PC-3 (cell line): ENCODE measurements at regions not wholly inside any gene's neighbourhood (a gene's known extent, or its start where the extent isn't known, plus 50 kb on each side); places are given as distances from the start of the nearest gene placed in this dataset.

ENCODE experiments used
- EZH2 ChIP-seq: fragments of 300-600 bp; sonication (generic); IDR thresholded peaks from one replicate; pipeline ENCODE4 v1.6.1; 2017; ENCODE audit warnings: antibody characterized with exemption, mild to moderate bottlenecking, low read length; ENCODE audit not compliant: unreplicated experiment
- TF ChIP-seq, protein P1 (sequence below): fragments of 300-600 bp; sonication (generic); conservative IDR thresholded peaks from 2 replicates; pipeline ENCODE4 v1.5.1; 2017; ENCODE audit warnings: antibody characterized with exemption, low read depth, mild to moderate bottlenecking, low read length

DNA sequence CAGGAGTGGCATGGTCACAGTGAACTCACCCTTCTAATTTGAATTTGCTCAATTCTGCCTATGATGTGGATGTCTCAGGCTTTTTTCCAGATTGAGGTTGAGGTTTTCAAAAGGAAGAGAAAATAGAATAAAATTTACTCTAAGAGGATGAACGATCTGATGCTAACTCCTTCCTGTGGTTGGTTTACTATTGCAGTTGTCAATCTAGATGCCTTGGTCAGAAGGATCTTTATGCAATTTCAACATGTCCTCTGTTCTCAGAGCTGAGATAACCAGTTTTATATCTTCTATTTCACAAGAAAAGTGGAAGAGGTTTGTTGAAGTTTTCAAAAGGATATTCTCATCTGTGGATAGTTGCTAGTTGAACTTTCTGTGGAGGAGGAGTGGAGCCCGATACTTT lies 150.7 kb upstream of the WDR11 start:
- TF ChIP-seq, protein P1, sequence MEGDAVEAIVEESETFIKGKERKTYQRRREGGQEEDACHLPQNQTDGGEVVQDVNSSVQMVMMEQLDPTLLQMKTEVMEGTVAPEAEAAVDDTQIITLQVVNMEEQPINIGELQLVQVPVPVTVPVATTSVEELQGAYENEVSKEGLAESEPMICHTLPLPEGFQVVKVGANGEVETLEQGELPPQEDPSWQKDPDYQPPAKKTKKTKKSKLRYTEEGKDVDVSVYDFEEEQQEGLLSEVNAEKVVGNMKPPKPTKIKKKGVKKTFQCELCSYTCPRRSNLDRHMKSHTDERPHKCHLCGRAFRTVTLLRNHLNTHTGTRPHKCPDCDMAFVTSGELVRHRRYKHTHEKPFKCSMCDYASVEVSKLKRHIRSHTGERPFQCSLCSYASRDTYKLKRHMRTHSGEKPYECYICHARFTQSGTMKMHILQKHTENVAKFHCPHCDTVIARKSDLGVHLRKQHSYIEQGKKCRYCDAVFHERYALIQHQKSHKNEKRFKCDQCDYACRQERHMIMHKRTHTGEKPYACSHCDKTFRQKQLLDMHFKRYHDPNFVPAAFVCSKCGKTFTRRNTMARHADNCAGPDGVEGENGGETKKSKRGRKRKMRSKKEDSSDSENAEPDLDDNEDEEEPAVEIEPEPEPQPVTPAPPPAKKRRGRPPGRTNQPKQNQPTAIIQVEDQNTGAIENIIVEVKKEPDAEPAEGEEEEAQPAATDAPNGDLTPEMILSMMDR: no peak
- TF ChIP-seq EZH2: no peak
